ENCODE measurements at regions not wholly inside any gene's neighbourhood (a gene's known extent, or its start where the extent isn't known, plus 50 kb on each side); places are given as distances from the start of the nearest gene placed in this dataset.

DNA sequence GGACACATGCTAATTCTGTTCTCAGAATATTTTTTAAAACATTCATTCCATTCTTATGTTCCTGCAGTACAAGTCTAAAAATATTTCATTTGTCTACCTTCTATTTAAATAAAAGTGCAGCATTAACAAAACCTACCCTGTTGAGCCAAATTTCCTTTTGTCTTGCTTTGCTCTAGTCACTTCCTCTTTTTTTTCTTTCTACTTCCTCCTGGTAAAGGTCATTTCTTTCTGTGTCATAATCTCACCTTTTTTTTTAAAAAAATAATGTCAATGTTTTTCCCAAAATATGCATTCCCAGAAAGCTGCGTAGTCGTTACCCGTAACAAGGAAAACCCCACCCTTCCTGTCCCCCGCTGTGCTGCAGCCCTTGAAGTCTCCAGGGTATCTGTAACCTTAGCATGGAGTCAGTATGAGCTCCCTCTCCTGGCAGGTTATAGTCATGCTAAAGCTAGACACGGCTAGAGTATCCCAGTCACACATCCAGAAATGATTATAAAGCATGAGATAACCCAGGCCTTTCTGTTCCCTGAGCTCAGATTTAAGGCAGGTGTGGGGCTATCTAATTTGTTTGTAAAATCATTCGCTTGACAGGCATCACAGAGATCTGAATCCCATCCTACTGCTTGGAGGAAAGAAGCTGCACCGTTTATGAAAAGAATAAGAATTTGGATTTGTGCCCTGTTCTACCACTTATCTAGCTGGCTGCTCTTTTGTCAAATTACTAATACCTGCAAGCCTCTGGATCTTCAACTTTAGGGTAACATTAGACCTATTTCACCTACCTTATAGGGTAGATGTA lies 51.1 kb upstream of the EED start:
- DNase-seq: peak; percentile 94

DNA sequence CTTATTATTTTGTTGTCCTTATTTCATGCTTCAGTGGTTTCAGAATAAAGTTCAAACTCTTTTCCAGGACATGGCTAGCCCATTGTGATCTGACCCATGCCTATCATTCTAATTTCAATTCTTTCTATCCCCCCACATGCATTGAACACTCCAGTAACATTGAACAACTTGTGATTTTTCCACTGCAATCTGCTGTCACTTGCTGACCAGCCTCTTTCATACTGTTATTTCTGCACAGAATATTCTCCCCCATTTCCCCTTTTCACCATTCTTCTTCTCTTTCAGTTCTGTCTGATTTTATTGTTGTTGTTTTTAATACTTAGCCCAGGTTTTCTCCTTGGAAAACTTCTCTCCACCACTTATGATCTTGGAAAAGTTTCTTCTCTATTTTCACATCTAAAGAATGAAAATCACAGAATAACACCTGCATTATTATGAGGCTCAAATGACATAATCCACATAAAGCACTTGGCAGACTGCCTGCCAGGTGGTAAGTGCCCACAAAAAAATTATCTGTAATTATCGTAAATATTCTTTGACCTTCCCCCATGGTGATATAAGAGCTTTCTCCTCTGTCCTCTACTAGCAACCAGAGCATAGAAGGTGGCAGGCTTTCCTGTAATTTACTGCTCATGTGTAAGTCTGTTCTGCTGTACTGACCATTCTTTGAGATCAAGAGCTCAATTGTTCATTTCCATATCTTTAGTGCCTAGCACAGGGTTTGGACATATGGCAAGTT lies 51.9 kb upstream of the EED start:
- peak; percentile 88 for DNase-seq

DNA sequence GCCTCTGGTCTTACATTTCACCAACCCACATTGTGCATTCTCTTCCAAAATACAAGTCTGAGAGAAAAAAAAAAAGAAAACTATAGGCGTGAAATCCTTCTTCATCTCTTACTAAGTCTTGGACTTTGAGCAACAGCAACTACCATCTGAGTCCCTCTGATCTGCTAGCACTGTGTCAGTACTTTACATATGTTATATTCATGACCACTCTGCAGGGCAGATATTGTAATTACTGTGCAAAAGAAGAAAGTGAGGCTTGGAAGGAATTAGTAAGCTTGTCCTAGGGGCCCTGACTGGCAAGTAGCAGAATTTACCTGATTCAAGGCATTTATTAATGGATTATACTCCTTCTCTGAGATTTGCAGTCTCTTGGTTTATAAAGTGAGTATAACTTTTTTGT lies 52.7 kb upstream of the EED start:
- DNase-seq: no peak

DNA sequence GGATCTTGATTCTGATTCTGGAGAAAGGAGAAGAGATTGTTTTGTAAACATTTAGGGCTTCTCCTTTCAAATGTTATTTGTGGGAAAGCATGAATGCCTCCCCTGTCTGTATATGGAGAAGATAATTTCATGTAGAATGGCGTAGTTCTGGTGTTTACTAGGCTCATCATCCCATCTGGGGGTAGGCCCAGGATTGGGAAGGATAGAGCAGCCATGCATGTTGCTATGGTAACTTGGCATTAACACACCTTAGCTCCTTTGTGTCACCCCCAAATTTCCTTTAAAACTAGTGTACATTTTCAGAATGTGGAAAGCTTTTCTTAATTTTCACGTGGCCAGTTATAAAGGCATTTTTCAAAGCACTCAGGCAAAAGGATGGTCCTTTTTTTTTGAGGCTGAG lies 57.5 kb upstream of the EED start:
- no peak for DNase-seq

DNA sequence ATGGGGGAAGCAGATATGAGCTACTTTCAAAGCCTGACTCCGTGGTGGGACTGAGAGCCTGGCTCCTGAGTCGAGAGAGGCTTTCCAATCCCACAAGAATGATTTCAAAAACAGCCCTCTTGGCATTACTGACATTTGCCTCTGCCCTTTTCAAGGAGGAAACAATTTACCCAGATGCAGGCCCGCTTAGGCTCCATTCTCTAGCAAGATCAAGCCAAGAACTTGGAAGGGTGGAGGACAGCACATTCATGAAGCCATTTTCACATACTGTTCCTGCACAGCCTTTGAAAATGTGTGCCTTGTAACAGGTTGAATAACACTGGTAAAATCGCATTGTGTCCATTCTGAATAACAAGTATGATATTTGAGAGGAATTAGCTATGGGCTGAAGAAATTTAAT lies 58.2 kb upstream of the EED start:
- DNase-seq: no peak

DNA sequence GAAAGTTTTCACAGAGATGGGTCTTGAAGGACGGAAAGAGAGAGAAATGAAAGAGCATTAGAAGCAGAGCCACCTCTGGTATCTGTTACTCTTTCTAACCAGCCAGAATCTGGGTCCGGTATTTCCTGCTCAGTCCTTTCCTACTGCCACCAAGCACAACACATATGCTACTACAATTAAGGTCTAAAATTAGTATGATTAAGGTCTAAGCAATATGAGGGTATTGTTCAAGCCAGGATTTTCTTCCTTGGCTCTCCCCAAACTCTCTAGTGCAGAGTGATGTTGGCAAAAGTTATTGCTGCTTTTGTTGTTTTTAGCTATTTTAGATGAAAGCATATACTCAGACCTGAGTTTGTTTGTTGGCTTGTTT lies 59.2 kb upstream of the EED start:
- no peak for DNase-seq

DNA sequence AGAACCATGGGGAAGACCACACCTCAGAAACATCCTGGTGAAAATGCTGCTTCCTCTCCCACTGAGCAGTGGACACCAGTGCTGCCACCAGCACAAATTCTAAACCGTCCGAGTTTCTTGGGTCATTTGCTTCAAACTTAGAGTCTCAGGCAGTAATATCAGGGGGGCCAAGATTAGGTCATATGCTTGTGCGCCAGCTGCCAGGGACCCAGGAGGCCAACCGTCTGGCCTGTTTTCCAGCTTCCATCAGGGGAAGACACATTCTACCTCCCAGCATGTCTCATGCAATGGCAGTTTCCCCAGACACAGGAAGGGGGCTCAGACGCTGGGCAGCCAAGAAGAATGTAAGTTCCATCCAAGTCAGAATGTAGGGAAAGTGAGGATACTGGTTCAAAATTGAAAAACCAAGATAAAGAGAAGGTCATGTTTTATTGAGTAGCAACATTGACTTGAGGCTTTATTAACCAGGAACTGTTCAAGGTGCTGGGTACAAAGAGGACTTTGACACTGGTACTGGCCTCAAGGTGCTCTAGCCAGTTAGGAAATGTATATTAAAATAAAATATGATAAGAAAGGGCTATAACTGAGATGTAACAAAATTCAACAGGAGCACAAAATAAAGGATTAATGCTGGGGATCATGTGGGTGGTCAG lies 59.7 kb upstream of the EED start:
- DNase-seq: no peak

DNA sequence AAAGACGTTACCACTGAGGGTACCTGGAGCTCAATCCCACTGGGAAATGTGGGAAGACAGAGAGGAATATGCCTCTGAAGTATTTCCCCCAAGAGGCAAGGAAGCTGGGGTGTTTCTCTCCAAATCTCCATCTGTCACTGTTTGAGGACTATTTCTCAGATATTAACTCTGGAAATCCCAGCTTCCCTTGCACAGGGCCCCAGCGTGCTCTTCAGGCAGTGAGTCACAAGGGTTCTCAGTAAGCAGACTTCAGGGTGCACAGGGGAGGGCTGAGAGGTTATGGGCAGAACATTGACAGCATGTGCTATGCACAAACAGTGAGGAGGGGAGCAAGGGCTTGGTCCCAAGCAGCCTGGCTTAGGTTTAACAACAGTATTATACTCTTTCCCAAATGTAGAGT lies 60.9 kb upstream of the EED start:
- DNase-seq: no peak

DNA sequence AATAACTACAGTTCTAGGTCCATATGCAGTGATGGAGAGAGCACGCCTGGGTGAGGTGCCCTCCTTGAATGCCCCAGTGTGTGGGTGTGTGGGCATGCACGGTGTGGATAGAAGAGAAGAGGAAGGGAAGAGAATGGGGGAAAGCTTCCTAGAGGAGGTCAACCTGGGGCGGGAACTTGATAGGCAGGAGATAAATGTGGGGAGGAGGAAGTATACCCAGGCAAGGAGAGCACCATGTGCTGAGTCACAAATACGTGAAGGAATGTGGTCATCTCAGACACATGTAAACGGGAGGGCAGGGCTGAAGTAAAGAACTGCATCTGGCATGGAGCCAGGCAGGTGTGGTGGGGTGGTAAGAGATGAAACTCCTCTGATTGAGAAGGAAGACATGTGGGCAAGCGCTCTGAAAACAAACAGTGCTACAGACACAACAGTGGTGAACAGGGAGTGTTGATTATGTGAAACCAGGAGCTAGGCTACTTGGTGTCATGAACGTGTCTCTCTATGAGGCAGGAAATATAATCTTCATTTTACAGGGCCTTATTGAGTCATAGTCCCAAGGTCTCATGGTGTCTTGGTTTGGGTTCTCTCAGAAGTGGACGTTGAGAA lies 61.5 kb upstream of the EED start:
- no peak for DNase-seq

DNA sequence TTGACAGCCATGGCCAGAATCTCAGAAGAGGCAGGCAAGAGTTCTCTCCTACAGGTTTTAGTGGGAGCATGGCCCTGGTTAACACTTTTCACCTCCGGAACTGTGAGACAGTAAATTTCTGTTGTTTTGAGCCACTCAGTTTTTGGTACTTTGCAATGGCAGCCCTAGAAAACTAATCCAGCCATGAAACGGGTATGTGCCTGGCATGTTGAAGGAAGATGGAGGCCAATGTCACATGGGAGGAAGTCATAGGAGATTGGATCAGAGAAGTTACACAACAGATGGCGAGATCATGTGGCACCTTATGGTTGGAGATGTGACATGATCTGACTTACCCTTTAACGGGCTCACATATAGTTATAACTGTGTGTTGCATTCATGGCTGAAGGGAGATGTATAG lies 63.2 kb upstream of the EED start:
- DNase-seq: no peak

DNA sequence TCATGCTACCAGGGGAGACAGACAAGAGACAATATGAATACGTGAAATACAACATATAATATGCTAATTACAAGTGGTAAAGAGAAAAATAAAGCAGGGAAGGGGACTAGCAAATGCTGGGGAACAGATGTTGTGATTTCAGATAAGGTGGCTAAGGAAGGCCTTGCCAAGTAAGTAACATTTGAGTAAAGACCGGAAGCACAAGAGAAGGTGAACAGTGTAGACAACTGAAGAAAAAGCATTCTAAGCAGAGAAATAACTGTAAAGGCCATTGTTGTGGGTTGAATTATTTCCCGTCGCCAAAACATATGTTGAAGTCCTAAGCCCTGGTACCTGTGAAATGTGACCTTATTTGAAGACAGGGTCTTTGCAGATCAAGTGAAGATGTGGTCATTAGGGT lies 63.7 kb upstream of the EED start:
- DNase-seq: no peak

DNA sequence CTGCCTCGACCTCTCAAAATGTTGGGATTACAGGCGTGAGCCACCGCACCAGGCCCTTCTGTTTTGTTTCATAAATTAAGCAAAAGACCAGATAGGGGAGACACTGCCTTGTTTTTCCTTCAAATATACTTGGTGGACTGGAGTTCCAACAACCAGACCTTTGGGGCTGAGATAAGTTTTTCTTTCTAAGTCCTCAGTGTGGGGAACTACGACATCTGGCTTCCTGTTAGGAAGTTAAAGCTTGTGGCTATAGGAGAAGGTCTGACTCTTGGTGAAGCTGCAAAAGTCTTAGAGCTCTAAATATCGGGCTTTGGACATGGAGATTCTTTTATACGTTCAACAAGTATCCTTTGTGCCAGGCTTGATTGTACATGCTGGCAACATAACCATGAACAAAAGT lies 64.1 kb upstream of the EED start:
- DNase-seq: no peak

DNA sequence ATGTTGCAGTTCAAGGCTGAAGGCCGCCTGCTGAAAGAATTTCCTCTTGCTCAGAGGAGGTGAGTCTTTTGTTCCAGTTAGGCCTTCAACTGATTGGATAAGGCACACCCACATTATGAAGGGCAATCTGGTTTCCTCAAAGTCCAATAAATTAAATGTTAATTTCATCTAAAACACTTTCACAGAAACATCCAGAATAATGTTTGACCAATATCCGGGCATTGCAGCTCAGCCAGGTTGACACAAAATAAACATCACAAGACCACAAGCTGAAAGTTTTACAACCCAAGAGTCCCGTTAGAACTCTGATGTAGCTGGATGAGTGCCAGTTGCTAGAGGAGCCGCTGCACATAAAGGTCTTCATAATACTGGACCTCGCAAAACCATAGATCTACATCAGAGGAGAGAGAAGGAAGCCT lies 64.9 kb upstream of the EED start:
- no peak for DNase-seq

DNA sequence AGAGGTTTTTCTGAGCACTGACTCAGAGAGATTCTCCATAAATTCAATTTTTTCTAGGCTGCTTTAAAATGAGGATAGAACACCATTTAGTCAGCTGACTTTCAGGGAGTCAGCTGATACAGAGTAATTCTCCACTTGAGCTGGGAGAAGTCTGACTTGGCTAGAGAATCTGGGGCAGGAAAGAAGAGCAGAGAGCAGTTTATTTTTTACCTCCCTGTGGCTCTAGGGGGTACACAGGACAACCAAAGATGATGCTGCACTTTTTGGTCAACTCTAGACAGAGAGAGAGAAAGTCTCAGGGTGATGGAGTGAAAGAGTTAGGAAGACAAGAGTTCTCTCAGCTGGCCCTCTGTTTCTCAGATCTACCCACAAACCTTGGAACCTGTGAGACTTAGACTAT lies 67.3 kb upstream of the EED start:
- DNase-seq: no peak

DNA sequence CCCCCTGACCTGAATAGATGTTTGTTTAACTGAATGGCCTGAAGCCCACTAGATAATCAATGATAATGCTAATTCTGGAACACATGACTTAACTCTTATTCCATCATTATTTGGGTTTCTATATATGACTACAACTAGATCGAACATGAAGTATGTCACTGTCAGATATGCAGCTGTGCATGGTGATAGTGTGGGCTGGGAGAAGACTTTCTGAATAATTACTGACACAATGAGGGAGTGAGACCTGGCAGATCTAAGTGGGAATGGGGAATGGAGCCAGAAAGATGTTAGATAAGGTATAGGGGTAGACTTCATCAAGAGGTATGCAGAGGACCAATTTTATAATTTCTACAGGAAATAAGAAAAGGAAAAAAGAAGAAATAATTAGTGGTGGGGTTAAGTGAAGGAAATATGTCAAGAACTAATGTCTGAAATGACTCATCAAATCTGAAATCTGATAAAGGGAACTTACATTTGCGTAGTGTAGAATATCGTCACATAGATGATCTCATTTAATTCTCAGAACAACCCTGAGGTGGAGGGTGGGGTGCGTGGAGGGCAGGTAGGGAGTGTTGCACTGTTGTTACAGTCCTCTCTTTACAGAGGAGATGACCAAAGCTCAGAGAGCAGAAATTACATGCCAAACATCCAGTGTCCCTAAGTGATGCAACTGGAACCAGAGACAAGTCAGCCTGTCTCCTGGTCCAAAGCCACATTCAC lies 68.2 kb upstream of the EED start:
- no peak for DNase-seq

DNA sequence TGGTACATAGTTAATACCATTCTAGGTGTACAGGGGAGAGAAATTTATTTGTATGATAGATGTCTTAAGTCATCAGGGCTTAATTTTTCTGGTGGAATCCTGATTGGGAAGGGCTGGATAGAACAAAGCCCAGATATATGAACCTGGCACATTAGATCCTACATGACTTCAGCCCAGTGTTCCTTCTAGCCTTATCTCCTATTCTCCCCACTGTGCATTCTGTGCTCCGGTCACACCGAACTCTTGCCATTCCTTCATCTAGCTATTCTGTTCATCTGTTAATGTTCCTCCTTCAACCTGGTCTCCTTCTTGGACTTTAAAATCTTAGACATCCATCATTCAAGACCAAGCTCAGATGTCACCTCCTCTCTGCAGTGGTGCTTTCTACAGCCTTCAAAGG lies 68.9 kb upstream of the EED start:
- DNase-seq: no peak

DNA sequence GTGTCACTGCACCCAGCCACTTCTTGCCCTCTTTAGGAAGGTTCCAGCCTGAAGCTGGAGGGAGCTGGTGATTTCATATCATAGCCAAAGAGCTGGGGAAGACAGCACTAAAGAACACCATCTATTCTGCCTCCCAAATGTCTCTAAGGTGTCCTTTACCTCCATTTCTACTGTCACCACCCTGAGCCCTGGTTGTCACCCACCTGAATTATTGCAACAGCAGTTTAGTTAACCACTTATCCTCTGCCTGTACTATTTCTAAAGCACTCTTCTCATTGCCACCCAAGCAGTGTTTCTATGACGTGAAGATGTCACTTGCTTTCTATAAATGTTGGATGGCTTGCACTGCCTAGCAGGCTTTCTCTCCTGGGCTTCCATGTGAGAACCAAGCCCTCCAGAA lies 69.4 kb upstream of the EED start:
- DNase-seq: no peak

DNA sequence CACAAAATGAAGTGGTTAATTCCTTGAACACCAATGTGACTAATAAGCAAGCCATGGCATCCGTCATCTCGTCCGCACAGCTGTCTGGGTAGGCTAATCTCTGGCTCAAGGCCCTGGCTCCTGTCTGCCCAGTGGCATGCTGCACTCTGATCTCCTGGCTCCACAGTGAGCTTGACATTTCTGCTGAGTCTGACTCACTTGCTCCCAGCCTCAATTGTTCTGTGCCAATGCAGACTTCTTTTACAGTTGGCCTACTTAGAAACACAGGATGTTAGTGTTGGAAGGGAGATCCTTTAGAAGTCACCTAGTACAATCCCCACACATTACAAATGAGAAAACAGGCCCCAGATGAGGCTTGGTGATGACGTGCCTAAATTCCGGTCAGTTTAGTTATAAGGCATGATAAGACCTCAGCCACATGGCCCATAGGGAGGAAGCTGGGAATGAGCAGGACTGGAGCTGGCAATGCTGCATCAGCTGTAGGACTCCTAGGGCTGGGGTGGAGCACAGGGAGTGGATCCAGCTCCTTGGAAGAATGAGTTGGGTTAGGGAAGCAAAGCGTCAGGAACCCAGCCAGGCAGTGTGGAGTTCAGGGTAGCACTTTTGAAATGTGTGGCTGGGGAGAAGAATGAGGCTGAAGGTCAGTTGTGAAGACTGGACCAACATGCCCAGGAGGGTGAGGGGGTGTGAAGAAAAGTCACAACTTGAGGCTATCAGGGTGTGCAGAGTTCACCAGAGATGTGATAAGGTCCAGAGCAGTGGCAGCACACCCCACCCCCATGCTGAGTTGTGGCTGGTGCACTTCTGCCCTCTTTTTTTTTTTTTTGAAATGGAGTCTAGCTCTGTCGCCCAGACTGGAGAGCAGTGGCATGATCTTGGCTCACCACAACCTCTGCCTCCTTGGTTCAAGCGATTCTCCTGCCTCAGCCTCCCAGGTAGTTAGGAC lies 70.2 kb upstream of the EED start:
- no peak for DNase-seq

DNA sequence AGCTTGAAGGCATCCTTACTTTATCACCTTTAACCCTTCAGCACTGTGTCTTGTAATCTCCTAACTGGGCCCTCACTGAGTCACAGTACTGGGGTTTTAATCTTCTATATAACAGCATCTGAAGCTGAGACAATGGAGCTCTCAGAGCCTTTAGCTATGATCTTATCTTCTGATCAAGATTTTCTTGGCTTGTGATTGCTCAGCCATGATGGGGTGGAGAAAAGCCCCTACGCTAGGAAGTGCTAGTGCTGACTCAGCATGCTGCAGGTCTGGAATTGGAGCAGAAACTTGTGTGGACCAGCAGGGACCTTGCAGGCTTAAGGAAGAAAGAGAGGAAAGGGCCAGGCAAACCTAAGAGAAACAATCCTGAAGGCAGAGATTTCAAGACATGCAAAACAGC lies 71.7 kb upstream of the EED start:
- no peak for DNase-seq

DNA sequence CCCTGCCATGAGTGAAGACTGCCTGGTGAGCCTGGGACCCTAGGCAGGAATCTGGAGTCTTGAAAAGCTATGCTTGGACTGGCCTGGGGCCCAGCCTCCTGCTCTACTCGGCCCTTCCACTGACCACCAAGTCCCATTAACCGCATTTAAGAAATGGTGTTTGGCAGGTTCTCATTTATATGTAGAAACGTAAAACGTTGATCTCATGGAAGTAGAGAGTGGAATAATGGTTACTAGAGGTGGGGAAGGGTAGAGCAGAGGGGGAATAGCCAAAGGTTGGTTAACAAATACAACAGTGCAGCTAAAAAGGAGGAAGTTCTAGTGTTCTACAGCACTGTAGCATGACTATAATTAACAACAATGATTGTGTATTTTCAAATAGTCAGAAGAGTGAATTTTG lies 72.9 kb upstream of the EED start:
- DNase-seq: no peak

DNA sequence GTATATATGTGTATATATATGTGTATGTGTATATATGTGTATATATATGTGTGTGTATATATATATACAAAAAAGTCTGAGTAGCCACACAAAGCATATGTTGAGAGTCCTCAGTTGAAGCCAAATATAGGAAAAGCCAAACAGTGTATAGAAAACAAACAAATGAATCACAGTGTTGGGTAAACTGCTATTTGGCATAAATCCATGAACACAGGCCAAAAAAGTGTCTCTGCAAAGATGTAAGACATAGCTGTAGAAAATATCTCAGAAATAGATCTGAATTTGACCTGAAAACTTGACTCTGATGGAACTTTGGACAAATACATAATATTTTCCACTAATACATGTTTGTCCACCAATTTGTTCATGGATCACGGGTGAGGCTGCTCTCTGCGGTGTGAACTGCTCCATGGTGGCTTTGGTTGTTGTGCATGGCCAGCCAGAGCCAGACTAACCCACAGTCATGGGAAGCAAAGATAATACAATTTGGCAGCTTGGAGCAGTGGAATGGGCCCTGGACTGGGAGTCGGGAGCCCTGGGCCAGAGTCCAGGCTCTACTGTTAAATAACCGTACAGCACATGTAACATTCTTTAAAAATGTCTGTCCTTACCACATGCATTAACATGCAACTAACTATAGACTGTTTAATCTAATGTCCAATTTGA lies 76.9 kb upstream of the EED start:
- DNase-seq: no peak

All from NCI-H1092 treated with DMSO at 0.1 percent for 48 hours (cell line).